ENCODE measurements at regions not wholly inside any gene's neighbourhood (a gene's known extent, or its start where the extent isn't known, plus 50 kb on each side); places are given as distances from the start of the nearest gene placed in this dataset.

DNA sequence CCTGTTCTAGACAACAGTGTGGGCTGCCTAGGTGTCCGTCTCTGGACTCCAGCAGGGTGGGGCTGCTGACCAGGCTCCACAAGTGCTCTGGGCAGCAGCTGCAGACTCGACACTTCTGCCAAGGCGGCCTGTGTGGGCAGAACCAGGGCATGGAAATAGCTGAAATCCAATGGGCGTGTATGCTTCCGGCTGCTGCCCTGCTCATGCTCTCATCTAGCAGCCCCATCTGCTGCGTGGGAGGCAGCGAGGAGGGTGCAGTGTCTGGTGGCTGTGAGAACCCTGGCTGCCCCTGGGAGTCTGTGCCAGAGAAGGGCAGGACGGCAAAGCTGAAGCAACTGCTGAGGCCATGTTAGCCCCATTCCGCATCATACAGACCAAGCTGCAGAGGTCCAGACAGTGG is 174.9 kb downstream of the SOX11 start:
- Histone ChIP-seq H3K4me3 (ENCODE audit: low read length) (no peak overlapping the region), H3F3A (ENCODE audit: insufficient read depth, low read length, poor library complexity, severe bottlenecking) (no peaks in the 10 kb centered on the region), H2AFZ (ENCODE audit: low read depth, low read length) (no peak overlapping the region), H3K9ac (ENCODE audit: low read length) (no peak overlapping the region), H3K36me3 (ENCODE audit: insufficient read depth, low read length) (no peaks in the 10 kb centered on the region), H3K9me2 (ENCODE audit: insufficient read depth, low read length) (no peaks in the 10 kb centered on the region), H4K20me1 (ENCODE audit: insufficient read depth) (no peaks in the 10 kb centered on the region), H3K27ac (ENCODE audit: low read length) (no peak overlapping the region), H3K9me3 (ENCODE audit: low read length) (no peaks in the 10 kb centered on the region), H3K4me2 (ENCODE audit: low read length) (no peak overlapping the region), H3K79me2 (replicated peaks; ENCODE audit: insufficient read depth, low read length) (no peaks in the 10 kb centered on the region), H3K27me3 (ENCODE audit: insufficient read depth, low read depth, low read length) (no peaks in the 10 kb centered on the region)
- no peak for TF ChIP-seq POLR2AphosphoS5 (IDR thresholded peaks at IDR 0.05)
- TF ChIP-seq, protein P1, sequence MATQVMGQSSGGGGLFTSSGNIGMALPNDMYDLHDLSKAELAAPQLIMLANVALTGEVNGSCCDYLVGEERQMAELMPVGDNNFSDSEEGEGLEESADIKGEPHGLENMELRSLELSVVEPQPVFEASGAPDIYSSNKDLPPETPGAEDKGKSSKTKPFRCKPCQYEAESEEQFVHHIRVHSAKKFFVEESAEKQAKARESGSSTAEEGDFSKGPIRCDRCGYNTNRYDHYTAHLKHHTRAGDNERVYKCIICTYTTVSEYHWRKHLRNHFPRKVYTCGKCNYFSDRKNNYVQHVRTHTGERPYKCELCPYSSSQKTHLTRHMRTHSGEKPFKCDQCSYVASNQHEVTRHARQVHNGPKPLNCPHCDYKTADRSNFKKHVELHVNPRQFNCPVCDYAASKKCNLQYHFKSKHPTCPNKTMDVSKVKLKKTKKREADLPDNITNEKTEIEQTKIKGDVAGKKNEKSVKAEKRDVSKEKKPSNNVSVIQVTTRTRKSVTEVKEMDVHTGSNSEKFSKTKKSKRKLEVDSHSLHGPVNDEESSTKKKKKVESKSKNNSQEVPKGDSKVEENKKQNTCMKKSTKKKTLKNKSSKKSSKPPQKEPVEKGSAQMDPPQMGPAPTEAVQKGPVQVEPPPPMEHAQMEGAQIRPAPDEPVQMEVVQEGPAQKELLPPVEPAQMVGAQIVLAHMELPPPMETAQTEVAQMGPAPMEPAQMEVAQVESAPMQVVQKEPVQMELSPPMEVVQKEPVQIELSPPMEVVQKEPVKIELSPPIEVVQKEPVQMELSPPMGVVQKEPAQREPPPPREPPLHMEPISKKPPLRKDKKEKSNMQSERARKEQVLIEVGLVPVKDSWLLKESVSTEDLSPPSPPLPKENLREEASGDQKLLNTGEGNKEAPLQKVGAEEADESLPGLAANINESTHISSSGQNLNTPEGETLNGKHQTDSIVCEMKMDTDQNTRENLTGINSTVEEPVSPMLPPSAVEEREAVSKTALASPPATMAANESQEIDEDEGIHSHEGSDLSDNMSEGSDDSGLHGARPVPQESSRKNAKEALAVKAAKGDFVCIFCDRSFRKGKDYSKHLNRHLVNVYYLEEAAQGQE (IDR thresholded peaks at IDR 0.05; ENCODE audit: borderline replicate concordance) = no peak
- TF ChIP-seq SMC3 (conservative IDR thresholded peaks at IDR 0.05; ENCODE audit: poor library complexity) = no peak
- TF ChIP-seq TAF1 (IDR thresholded peaks at IDR 0.05; ENCODE audit: low read depth) = no peak
- no peak for TF ChIP-seq EZH2 (IDR thresholded peaks at IDR 0.05; ENCODE audit: borderline replicate concordance, insufficient read depth, low read length, poor library complexity, severe bottlenecking)
- TF ChIP-seq RAD21 (conservative IDR thresholded peaks at IDR 0.05) = no peak
- TF ChIP-seq, protein P2, sequence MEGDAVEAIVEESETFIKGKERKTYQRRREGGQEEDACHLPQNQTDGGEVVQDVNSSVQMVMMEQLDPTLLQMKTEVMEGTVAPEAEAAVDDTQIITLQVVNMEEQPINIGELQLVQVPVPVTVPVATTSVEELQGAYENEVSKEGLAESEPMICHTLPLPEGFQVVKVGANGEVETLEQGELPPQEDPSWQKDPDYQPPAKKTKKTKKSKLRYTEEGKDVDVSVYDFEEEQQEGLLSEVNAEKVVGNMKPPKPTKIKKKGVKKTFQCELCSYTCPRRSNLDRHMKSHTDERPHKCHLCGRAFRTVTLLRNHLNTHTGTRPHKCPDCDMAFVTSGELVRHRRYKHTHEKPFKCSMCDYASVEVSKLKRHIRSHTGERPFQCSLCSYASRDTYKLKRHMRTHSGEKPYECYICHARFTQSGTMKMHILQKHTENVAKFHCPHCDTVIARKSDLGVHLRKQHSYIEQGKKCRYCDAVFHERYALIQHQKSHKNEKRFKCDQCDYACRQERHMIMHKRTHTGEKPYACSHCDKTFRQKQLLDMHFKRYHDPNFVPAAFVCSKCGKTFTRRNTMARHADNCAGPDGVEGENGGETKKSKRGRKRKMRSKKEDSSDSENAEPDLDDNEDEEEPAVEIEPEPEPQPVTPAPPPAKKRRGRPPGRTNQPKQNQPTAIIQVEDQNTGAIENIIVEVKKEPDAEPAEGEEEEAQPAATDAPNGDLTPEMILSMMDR (IDR thresholded peaks at IDR 0.05; ENCODE audit: poor library complexity, severe bottlenecking) = no peak
- no peak for TF ChIP-seq MXI1 (conservative IDR thresholded peaks at IDR 0.05; ENCODE audit: poor library complexity, severe bottlenecking)
- no peak for TF ChIP-seq EP300 (conservative IDR thresholded peaks at IDR 0.05; ENCODE audit: poor library complexity, severe bottlenecking)

DNA sequence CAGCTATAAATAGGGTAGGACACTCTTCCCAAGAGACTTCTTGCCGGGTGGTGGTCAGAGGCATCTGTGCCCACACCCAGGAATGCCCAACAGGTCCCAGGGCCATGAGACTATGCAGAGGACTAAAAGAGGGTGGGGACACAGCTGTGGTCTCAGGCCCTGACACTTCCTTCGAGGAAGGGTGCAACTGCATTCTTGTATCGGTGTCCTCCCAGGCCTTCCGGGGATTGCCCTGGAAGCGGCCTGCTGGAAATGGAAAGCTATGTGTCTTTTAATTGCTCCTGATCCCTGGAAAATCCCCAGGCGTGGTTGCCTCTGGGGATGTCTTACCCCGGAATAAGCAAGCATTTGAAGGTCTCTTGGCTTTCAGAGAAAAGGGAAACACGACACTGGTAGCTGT is 176.7 kb downstream of the SOX11 start:
- Histone ChIP-seq H3K9me2 (ENCODE audit: insufficient read depth, low read length) (no peaks in the 10 kb centered on the region), H2AFZ (ENCODE audit: low read depth, low read length) (no peak overlapping the region), H3K4me3 (ENCODE audit: low read length) (no peak overlapping the region), H3K4me2 (ENCODE audit: low read length) (no peak overlapping the region), H3K27me3 (ENCODE audit: insufficient read depth, low read depth, low read length) (no peaks in the 10 kb centered on the region), H3K36me3 (ENCODE audit: insufficient read depth, low read length) (no peaks in the 10 kb centered on the region), H3K9me3 (ENCODE audit: low read length) (no peaks in the 10 kb centered on the region), H3F3A (ENCODE audit: insufficient read depth, low read length, poor library complexity, severe bottlenecking) (no peaks in the 10 kb centered on the region), H3K79me2 (replicated peaks; ENCODE audit: insufficient read depth, low read length) (no peaks in the 10 kb centered on the region), H3K27ac (ENCODE audit: low read length) (no peak overlapping the region), H3K9ac (ENCODE audit: low read length) (no peak overlapping the region), H4K20me1 (ENCODE audit: insufficient read depth) (no peaks in the 10 kb centered on the region)
- no peak for TF ChIP-seq EP300 (conservative IDR thresholded peaks at IDR 0.05; ENCODE audit: poor library complexity, severe bottlenecking)
- no peak for TF ChIP-seq EZH2 (IDR thresholded peaks at IDR 0.05; ENCODE audit: borderline replicate concordance, insufficient read depth, low read length, poor library complexity, severe bottlenecking)
- TF ChIP-seq TAF1 (IDR thresholded peaks at IDR 0.05; ENCODE audit: low read depth) = no peak
- TF ChIP-seq, protein P2 (IDR thresholded peaks at IDR 0.05; ENCODE audit: poor library complexity, severe bottlenecking) = no peak
- TF ChIP-seq POLR2AphosphoS5 (IDR thresholded peaks at IDR 0.05) = no peak
- no peak for TF ChIP-seq SMC3 (conservative IDR thresholded peaks at IDR 0.05; ENCODE audit: poor library complexity)
- TF ChIP-seq RAD21 (conservative IDR thresholded peaks at IDR 0.05) = no peak
- TF ChIP-seq, protein P1 (IDR thresholded peaks at IDR 0.05; ENCODE audit: borderline replicate concordance) = no peak
- no peak for TF ChIP-seq MXI1 (conservative IDR thresholded peaks at IDR 0.05; ENCODE audit: poor library complexity, severe bottlenecking)

All from neural cell (in vitro differentiated cells).